Fibroblast of peridontal ligament (primary cell): ENCODE measurements at regions not wholly inside any gene's neighbourhood (a gene's known extent, or its start where the extent isn't known, plus 50 kb on each side); places are given as distances from the start of the nearest gene placed in this dataset.
"Not testable (repeated sequence)": the region's sequence is repeated elsewhere in the genome, so short reads cannot be mapped to it uniquely, and the experiment has no call there.

Experiments used
- DNase-seq: peaks from one replicate; pipeline ENCODE4 v3.0.0-alpha.2; 2010; ENCODE audit errors: extremely low read depth

DNA sequence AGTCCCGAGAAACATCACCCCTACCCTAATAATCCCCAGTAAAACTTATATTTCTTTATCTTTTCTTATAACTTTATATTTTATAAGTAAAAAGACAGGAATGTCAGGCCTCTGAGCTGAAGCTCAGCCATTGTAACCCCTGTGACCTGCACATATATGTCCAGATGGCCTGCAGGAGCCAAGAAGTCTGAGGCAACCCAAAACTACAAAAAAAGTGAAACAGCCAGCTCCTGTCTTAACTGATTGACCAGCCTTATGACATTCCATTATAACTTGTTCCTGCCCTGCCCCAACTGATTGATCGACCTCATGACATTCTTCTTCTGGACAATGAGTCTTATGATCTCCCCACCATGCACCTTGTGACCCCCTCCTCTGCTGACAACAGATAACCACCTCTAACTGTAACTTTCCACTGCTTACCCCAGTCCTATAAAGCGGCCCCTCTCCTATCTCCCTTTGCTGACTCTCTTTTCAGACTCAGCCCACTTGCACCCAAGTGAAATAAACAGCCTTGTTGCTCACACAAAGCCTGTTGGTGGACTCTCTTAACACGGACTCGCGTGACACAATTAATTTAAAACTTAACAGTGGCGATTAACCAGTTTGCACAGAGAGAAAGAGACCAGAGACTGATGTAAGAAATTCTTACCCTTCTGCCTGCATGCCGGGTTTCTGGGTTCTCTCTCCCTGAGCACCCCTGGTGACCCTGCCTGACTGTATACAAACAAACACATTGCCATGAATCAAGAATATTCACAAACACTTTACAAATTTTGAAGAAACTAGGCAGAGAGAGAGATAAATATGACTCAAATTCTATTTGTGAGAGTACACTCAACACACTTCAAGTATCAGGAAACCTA, 1109.2 kb upstream of the TMEM132C start:
- DNase-seq = not testable (repeated sequence)

DNA sequence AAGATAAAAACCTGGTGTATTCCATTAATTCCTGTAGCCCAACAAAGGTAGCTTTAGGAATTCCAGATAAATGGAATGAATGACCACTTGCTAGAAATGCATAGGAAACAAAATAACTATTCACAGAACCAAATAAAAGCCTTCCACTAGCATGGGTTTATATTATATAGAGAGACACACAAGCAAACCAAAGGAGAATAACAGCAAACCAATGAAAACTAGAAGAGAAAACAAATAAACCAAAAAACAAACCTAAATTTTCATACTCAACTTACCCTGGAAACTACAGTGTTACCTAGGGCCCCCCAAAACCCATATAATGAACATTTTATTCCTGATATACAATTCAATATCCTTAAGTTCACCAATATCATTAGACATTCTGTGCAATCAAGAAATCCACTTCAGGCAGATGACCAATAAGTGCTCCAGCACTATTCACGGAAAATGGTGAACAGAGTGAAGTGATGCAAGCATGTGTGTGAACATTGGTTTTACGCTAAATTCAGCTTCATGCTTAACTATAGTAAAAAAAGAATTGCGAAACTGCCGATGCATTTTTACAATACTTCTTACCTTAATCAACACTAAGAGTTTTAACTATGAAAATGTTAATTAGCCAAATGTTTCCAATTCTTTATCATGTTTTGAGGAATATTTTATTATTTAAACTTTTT, 1108.4 kb upstream of the TMEM132C start:
- DNase-seq = no peak

DNA sequence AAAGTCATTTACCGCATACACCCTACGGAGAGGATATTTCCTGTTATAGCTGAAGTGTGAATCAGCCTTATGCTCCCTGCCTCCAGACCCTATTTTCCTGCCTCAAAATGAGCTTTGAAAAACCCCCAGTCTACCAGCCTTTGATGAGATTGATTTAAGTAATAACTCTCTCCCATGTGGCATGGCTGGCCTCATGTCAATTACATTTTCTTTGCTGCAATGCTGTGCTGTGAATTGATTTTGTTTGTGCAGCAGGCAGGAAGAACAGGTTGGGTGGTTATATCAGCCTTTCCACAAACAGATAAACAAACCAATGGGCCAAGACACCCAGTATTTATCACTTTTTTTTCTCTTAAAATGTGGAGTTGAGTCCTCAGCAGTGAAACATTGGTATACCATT, 1105.5 kb upstream of the TMEM132C start:
- DNase-seq = no peak

DNA sequence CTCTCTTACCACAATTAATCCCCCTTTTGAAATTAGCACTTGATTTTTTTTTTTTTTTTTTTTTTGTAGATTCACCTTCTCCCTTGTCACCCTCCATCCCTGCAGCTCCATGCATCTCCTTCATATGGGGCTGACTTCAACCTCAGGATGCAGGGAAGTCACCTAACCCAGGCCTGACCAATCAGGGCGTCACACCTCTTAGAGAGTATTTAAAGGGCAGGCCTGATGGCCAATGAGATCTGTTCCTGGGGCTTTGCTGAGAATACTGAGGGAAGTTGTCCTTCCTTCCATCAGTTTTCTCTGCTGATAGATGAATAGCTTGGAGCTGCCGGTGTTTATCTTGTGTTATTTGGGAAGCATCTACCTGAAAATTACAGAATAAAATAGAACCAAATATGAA, 1104.7 kb upstream of the TMEM132C start:
- no peak for DNase-seq

DNA sequence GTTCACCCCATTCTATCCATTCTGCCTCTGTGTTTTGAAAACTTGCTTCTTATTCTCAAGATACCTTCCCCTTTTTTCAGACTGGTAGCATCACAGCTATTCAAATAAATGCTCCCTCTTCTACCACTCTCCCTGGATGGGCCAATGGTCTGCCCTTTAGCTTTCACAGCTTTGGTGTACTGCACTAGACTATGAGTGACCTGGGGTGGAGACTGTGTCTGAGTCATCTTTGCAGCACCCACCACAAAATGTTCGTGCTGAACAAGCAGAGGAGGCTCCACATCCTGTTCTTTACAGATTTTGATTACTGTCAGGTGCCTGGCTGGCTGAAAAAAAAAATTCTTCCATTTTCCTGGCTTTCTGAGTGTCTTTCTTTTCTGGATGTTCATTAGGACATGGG, 1104.1 kb upstream of the TMEM132C start:
- DNase-seq = peak; percentile 66

DNA sequence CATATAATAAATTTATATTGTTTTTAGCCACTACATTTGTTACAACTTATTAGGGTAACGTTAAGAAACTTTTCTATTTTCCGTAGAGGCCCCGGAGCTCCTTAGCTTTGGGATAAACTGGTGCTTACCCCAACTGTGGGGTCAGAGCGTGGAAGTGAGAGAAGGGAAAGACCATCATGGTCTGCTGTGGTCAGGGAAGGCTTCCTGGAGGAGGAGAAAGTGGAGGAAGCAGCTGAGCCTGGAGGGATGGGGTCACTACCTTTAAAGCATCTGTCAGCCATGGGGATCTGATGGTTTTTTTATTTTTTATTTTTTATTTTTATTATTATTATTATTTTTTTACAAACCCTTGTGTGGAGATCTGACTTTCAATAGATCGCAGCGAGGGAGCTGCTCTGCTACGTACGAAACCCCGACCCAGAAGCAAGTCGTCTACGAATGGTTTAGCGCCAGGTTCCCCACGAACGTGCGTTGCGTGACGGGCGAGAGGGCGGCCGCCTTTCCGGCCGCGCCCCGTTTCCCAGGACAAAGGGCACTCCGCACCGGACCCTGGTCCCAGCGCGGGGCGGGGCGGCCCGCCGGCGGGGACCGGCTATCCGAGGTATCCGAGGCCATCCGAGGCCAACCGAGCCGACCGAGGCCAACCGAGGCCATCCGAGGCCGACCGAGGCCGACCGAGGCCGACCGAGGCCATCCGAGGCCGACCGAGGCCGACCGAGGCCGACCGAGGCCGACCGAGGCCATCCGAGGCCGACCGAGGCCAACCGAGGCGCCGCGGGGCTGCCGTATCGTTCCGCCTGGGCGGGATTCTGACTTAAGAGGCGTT, 1101.2 kb upstream of the TMEM132C start:
- DNase-seq = peak; percentile 87

DNA sequence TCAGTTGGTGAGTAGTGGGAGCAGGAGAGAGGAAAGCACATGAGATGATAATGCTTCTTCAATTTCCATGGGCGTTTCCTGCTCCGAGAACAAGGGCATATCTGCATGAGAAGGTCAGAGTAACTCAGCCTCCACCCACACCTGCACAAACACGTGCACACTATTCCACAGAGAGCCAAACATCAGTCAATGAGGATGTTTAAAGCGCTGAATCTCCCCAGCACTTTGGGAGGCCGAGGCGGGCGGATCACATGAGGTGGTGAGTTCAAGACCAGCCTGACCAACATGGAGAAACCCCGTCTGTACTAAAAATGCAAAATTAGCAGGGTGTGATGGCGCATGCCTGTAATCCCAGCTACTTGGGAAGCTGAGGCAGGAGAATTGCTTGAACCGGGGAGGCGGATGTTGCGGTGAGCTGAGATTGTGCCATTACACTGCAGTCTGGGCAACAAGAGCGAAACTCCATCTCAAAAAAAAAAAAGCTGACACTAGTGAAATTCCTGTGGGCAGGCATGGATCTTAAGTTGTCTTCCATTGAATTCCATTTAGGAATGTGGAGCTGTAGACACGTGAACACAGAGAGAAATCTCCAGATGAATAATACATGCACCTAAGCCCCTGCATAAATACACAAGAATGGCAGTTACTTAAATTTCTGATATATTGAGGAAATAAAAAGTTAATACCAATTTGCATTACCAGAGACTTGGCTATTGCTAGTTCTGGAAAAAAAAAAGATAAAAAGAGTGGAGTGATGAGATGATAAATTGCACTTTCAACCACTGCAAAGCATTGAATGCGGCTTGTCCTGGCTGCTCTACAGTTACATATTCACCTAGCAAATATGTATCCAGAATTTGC, 1097.4 kb upstream of the TMEM132C start:
- peak; percentile 64 for DNase-seq

DNA sequence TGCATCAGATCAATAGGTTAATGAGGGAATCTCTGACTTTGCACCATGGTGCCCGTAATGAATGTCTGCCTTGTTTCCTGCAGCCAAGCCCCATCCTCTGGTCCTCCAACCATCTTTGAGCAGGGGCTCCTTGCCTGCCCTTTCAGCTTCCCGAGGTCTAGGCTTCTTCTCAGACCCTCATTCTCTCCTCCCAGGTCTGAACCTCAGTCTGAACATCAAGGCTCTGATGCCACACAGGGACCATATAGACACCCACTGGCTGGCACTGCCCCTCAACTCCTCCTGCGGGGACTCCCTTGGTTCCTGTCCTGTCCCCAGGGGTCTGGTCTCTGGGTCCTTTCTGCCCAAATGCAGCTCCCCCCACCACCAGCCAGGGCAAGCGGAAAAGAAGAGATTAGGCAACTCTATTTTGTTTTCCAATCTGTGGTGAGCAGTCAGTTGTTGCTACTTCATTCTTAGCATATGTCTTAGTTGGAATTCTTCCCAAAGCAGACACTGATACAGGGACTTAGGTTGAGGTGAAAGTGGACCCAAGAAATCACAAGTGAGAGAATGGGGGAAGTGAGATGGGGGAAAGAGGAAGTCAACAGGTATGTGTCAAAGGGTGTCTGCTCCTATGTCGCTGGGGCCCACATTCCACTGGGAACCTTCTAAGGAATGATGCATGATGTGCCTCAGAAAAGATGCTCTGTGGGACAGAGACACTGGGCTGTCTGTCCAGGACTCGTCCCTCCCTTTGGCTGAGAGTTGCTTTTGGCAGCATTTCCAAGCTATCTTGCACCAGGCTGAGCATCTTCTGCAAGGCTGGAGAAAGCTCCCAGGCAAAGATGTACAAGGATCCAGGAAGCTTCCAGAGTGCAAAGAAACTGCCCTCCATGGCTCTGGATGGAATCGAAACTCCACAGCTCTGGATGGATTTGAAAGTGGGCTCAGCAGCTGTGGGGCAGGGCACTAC, 1096.5 kb upstream of the TMEM132C start:
- peak; percentile 76 for DNase-seq

DNA sequence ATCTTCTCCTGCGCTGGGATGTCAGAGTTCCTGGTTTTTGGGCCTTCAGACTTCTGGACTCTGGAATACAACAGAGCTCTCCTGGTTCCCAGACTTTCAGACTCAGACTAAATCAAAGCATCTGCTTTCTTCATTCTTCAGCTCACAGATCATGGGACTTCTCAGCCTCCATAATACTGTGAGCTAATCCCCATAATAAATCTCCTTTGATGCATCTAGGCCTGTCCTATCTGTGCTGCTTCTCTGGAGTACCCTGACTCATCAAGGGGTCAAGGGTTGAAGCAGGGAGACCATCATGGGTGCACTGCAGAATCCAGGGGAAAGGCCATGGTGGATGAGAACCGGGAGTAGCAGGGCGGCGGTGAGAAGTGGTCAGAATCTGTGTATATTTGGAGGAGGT, 1094.1 kb upstream of the TMEM132C start:
- no peak for DNase-seq

DNA sequence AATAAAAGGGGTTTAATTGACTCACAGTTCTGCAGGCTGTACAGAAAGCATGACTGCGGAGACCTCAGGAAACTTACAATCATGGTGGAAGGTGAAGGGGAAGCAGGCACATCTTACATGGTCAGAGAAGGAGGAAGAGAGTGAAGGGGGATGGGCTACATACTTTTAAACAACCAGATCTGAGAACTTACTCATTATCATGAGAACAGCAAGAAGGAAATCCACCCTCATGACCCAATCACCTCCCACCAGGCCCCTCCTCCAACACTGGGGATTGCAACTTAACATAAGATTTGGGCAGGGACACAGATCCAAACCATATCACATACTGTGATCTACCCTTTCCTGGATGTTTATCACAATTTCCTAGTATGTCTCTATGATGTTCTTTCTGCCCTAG, 1093.0 kb upstream of the TMEM132C start:
- not testable (repeated sequence) for DNase-seq

DNA sequence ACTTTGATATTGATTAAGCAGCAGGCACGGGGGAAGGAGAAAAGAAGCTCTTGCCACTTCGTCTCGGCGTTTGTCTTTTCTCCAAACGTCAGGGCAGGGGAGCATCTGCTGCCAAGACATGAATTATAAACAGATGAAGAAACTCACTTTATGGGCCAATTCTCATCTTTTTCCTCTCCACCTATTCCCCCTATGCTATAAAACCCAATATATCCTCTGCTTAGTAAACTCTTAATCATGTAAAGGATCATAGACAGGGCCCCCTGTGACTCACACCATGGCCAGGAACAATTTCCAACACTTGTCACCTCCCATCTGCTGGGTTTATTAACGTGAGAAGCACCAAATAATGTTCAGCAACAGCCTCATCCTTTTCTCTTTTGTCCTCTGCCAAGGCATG, 1092.1 kb upstream of the TMEM132C start:
- no peak for DNase-seq

DNA sequence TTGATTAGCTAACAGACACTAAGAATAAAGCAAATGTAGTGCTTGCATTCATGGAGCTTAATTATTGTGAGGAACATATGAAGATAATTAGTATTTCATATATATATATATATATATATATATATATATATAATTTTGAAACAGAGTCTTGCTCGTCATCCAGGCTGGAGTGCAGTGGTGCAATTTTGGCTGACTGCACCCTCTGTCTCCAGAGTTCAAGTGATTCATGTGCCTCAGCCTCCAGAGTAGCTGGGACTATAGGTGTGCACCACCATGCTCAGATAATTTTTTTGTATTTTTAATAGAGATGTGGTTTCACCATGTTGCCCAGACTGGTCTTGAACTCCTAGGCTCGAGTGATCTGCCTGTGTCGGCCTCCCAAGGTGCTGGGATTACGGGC, 1091.6 kb upstream of the TMEM132C start:
- no peak for DNase-seq

DNA sequence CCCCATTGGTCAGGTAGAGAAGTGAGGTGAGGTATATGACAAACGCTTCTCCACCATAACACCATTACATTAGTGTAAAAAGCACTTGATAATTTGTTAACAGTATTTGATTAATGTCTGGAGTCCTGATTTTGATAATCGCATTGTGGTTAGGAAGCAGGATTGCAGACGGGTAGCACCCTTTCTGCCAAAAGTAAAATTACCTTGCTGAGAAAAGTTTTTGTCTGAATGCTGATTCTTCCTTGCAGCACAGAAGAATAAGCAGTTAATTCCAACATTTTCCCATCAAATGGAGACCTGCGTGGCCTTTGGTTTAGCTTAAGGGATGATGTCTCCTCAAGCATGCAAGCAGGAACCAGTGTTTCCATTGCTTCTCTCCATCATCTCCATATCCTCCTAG, 1090.2 kb upstream of the TMEM132C start:
- DNase-seq = no peak

DNA sequence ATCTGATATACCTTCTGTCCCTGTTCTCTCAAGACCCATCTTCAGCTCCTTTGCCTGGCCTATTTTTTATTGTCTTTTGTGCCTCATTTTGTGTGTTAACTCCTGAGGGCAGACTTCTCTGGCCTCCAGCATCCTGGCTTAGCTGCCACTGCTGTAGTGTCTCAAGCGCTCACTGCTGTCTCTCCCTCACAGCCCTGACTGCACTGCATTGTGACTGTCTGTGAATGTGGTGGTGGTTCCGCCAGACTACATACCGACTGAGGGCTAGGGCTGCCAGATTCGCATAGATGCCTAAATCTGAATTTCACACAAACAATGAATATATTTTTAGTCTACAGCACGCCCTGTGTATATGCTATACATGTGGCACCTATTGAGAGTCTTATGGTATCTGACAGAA, 1088.9 kb upstream of the TMEM132C start:
- no peak for DNase-seq

DNA sequence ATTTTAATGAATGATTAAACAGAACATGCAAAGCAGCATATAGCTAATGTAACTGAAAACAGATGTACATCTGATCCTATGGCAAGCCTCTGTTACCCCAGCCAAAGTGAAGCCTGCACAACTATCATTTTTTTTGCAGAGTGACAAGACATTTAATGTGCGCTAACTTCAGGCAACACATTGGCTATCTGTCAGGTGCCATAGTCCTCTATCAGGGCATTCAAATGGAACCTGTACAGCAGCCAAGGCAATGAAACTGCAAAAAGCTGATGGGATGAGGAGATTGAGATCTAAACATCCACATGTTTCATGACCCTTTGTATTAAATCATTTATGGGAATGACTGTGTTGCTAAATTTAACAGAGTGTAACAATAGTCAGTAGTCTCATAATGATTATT, 1088.5 kb upstream of the TMEM132C start:
- no peak for DNase-seq

DNA sequence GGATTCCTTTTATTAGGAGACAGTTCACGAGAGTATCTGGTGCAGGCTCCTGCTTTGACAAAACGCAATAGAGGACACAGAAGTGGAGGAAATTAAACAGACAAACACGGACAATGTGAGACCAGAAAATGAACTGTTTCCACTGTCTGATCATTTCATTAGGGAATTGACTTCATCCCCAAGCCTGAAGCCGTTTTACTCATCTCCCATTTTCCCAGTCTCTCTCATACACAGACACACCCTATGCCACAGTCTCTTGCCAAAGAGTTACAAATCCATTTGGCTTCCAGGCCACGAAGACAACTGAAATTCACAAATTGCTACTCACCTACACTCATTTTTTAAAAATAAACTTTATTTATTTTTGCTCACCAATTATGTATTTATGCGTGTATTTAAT, 1087.8 kb upstream of the TMEM132C start:
- DNase-seq = peak; percentile 57

DNA sequence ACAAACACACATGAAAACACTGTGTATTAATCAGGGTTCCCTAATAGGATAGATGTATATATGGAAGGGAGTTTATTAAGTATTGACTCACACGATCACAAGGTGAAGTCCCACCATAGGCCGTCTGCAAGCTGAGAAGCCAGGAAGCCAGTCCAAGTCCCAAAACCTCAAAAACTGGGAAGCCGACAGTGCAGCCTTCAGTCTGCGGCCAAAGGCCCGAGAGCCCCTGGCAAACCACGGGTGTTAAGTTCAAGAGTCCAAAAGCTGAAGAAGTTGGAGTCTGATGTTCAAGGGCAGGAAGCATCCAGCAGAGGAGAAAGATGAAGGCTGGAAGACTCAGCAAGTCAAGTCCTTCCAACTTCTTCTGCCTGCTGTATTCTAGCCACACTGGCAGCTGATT, 1085.0 kb upstream of the TMEM132C start:
- DNase-seq = no peak

DNA sequence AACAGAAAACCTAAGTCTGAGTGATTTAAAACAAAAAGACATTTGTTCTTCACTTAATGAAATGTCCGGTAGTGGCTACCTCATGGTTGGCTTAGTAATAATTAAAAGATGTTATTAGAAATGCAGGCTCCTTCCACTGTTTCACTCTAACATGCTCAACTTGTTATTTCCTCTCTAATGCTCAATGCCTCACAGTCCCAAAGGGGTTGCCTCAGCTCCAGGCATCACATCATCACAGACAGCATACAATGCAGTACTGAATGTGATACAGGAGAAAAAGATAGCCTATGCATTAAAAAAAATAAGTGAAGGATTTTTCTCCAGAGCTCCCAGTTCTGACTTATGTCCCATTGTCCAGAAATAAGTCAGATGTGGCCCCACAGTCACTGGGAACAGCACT, 1077.0 kb upstream of the TMEM132C start:
- no peak for DNase-seq

DNA sequence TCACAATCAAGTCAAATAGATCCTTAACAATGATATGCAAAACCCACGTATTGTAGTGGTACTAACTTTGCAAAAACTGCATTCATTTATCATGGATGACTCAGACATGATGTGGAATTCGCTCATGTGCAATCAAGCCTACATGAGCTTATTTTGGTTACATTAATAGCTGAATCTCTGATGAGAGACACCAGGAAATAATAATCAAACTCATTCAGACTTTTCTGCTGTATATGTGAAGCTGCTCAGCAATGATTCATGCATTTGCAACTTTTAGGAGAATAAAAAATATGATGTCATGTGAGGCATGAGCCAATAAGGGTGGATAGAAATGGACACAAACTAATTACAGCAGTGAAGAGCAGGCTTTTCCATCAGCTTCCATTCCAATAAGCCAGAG, 1075.8 kb upstream of the TMEM132C start:
- DNase-seq = peak; percentile 84

DNA sequence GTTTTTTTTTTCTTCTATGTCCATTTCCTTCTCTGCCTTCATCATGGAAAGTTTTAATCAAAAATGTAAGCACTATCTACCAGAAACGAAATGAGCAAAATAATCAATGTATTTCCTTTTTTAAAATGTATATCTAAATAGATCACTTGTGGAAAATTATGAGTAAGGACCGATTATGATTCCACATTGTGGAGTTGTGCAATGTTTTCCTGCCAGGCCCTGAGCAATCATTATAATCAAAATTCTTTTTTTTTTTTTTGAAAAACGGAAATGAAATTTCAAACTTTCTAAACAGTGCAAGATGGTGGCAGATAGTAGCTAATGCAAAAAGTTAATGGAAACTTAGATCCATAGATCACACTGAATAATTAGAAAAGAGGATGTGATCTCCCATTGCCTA, 1074.6 kb upstream of the TMEM132C start:
- peak; percentile 57 for DNase-seq
